Activated CD4-positive, alpha-beta T cell treated with anti-CD3 and anti-CD28 coated beads, Interleukin-2, amount 10 ng/mL, durations not matched to agents 7 days and 5 days (primary cell): ENCODE measurements at regions not wholly inside any gene's neighbourhood (a gene's known extent, or its start where the extent isn't known, plus 50 kb on each side); places are given as distances from the start of the nearest gene placed in this dataset.

Experiments used
- CTCF ChIA-PET: fragments of 350-600 bp; sonication (Branson Sonifier 250); formaldehyde crosslinking; loops from one replicate; lab custom pipeline; 2021; ENCODE audit warnings: antibody characterized with exemption; lab: Charles Lee
- POLR2A ChIA-PET: fragments of 350-600 bp; sonication (Branson Sonifier 250); formaldehyde crosslinking; loops from one replicate; lab custom pipeline; 2021; ENCODE audit warnings: antibody characterized with exemption; lab: Charles Lee
- DNase-seq: peaks from one replicate; pipeline ENCODE4 v3.0.0-alpha.2; 2020
- H3K27ac Mint-ChIP-seq: one replicate; pipeline ENCODE4 v1.8.0; 2021; ENCODE audit warnings: mild to moderate bottlenecking, moderate library complexity, mixed read lengths
- H3K27me3 Mint-ChIP-seq: one replicate; pipeline ENCODE4 v1.8.0; 2021; ENCODE audit warnings: mixed read lengths
- H3K36me3 Mint-ChIP-seq: one replicate; pipeline ENCODE4 v1.8.0; 2021; ENCODE audit warnings: low read depth, mixed read lengths
- H3K4me1 Mint-ChIP-seq: one replicate; pipeline ENCODE4 v1.8.0; 2021; ENCODE audit warnings: mixed read lengths
- H3K4me3 Mint-ChIP-seq: one replicate; pipeline ENCODE4 v1.8.0; 2021; ENCODE audit warnings: mild to moderate bottlenecking, moderate library complexity, mixed read lengths
- H3K9me3 Mint-ChIP-seq: one replicate; pipeline ENCODE4 v1.8.0; 2021; ENCODE audit warnings: mixed read lengths

- CTCF ChIA-PET = no interaction called here
- Mint-ChIP-seq H3K27ac (no peak overlapping the region), H3K36me3 (no peaks in the 10 kb centered on the region), H3K27me3 (no peaks in the 10 kb centered on the region), H3K4me1 (no peaks in the 10 kb centered on the region), H3K4me3 (no peak overlapping the region), H3K9me3 (no peaks in the 10 kb centered on the region)
- no peak for DNase-seq
- POLR2A ChIA-PET = no interaction called here
These were observed 406.5 kb upstream of the CNKSR2 start for GRCh38 chrX:20967725-20968124.

GRCh38 chrX:20965270-20966044 lies 408.8 kb upstream of the CNKSR2 start:
- no peak for DNase-seq
- Mint-ChIP-seq H3K4me3 (no peak overlapping the region), H3K36me3 (no peaks in the 10 kb centered on the region), H3K27me3 (no peaks in the 10 kb centered on the region), H3K27ac (no peak overlapping the region), H3K9me3 (no peaks in the 10 kb centered on the region), H3K4me1 (no peaks in the 10 kb centered on the region)
- CTCF ChIA-PET = no interaction called here
- POLR2A ChIA-PET = no interaction called here

GRCh38 chrX:20954014-20954413 lies 420.2 kb upstream of the CNKSR2 start:
- no peak overlapping the region for H3K27ac Mint-ChIP-seq
- H3K27me3 Mint-ChIP-seq = no peaks in the 10 kb centered on the region
- POLR2A ChIA-PET = no interaction called here
- no peaks in the 10 kb centered on the region for H3K9me3 Mint-ChIP-seq
- H3K4me3 Mint-ChIP-seq = no peak overlapping the region
- DNase-seq = no peak
- no peaks in the 10 kb centered on the region for H3K36me3 Mint-ChIP-seq
- no peaks in the 10 kb centered on the region for H3K4me1 Mint-ChIP-seq
- CTCF ChIA-PET = no interaction called here

GRCh38 chrX:20952180-20952579 lies 422.0 kb upstream of the CNKSR2 start:
- Mint-ChIP-seq H3K36me3 (no peaks in the 10 kb centered on the region), H3K27me3 (no peaks in the 10 kb centered on the region), H3K4me3 (no peak overlapping the region), H3K4me1 (no peaks in the 10 kb centered on the region), H3K9me3 (no peaks in the 10 kb centered on the region), H3K27ac (no peak overlapping the region)
- DNase-seq = no peak
- POLR2A ChIA-PET = no interaction called here
- CTCF ChIA-PET = interaction anchor here (1.2 kb wide), 1 partner anchor 9 kb away, joined by 3 read pairs; no protein-coding TSS in a partner anchor

GRCh38 chrX:20951016-20951810 lies 423.0 kb upstream of the CNKSR2 start:
- no peaks in the 10 kb centered on the region for H3K27me3 Mint-ChIP-seq
- H3K4me3 Mint-ChIP-seq = no peak overlapping the region
- no peak for DNase-seq
- H3K36me3 Mint-ChIP-seq = no peaks in the 10 kb centered on the region
- POLR2A ChIA-PET = no interaction called here
- H3K4me1 Mint-ChIP-seq = no peaks in the 10 kb centered on the region
- no peaks in the 10 kb centered on the region for H3K9me3 Mint-ChIP-seq
- CTCF ChIA-PET = interaction anchor here (0.5 kb wide), 1 partner anchor 45 kb away, joined by 4 read pairs; no protein-coding TSS in a partner anchor
- H3K27ac Mint-ChIP-seq = no peak overlapping the region

GRCh38 chrX:20947411-20947912 lies 426.8 kb upstream of the CNKSR2 start:
- Mint-ChIP-seq H3K36me3 (no peaks in the 10 kb centered on the region), H3K27ac (no peak overlapping the region), H3K9me3 (no peaks in the 10 kb centered on the region), H3K4me3 (no peak overlapping the region), H3K4me1 (no peaks in the 10 kb centered on the region), H3K27me3 (no peaks in the 10 kb centered on the region)
- ChIA-PET CTCF (no interaction called here), POLR2A (no interaction called here)
- no peak for DNase-seq

GRCh38 chrX:20913760-20914159 lies 460.5 kb upstream of the CNKSR2 start:
- DNase-seq = no peak
- Mint-ChIP-seq H3K9me3 (no peaks in the 10 kb centered on the region), H3K4me1 (no peaks in the 10 kb centered on the region), H3K36me3 (no peaks in the 10 kb centered on the region), H3K27me3 (no peaks in the 10 kb centered on the region), H3K4me3 (no peak overlapping the region), H3K27ac (no peak overlapping the region)
- ChIA-PET CTCF (no interaction called here), POLR2A (no interaction called here)

GRCh38 chrX:20906571-20906970 lies 467.6 kb upstream of the CNKSR2 start:
- Mint-ChIP-seq H3K36me3 (no peaks in the 10 kb centered on the region), H3K27me3 (no peaks in the 10 kb centered on the region), H3K4me3 (no peak overlapping the region), H3K27ac (no peak overlapping the region), H3K4me1 (no peaks in the 10 kb centered on the region), H3K9me3 (no peaks in the 10 kb centered on the region)
- POLR2A ChIA-PET = no interaction called here
- CTCF ChIA-PET = no interaction called here
- no peak for DNase-seq

GRCh38 chrX:20884565-20884964 lies 489.7 kb upstream of the CNKSR2 start:
- POLR2A ChIA-PET = no interaction called here

GRCh38 chrX:20863649-20864048 lies 510.6 kb upstream of the CNKSR2 start:
- Mint-ChIP-seq H3K4me3 (no peak overlapping the region), H3K27me3 (no peaks in the 10 kb centered on the region), H3K4me1 (no peaks in the 10 kb centered on the region), H3K9me3 (peaks cover 9% of the 10 kb centered on the region), H3K36me3 (no peaks in the 10 kb centered on the region), H3K27ac (no peak overlapping the region)
- ChIA-PET CTCF (no interaction called here), POLR2A (no interaction called here)
- DNase-seq = no peak

More at GRCh38 chrX:20884565-20884964, 489.7 kb upstream of the CNKSR2 start:
- Mint-ChIP-seq H3K36me3 (no peaks in the 10 kb centered on the region), H3K27me3 (no peaks in the 10 kb centered on the region), H3K9me3 (no peaks in the 10 kb centered on the region), H3K4me1 (no peaks in the 10 kb centered on the region), H3K4me3 (no peak overlapping the region), H3K27ac (no peak overlapping the region)
- CTCF ChIA-PET = no interaction called here
- DNase-seq = no peak

- CTCF ChIA-PET = no interaction called here
- peaks cover 9% of the 10 kb centered on the region for H3K9me3 Mint-ChIP-seq
- H3K4me1 Mint-ChIP-seq = no peaks in the 10 kb centered on the region
- no peak overlapping the region for H3K4me3 Mint-ChIP-seq
- no peaks in the 10 kb centered on the region for H3K27me3 Mint-ChIP-seq
- DNase-seq = no peak
- POLR2A ChIA-PET = no interaction called here
- no peak overlapping the region for H3K27ac Mint-ChIP-seq
- no peaks in the 10 kb centered on the region for H3K36me3 Mint-ChIP-seq
These were observed 513.1 kb upstream of the CNKSR2 start for GRCh38 chrX:20861113-20861512.

GRCh38 chrX:20857746-20858145 lies 516.5 kb upstream of the CNKSR2 start:
- CTCF ChIA-PET = no interaction called here
- H3K9me3 Mint-ChIP-seq = peaks cover 9% of the 10 kb centered on the region
- DNase-seq = no peak
- no peaks in the 10 kb centered on the region for H3K4me1 Mint-ChIP-seq
- H3K4me3 Mint-ChIP-seq = no peak overlapping the region
- no peaks in the 10 kb centered on the region for H3K27me3 Mint-ChIP-seq
- POLR2A ChIA-PET = no interaction called here
- no peak overlapping the region for H3K27ac Mint-ChIP-seq
- H3K36me3 Mint-ChIP-seq = no peaks in the 10 kb centered on the region

GRCh38 chrX:20838477-20838876 lies 535.7 kb upstream of the CNKSR2 start:
- Mint-ChIP-seq H3K4me3 (no peak overlapping the region), H3K27me3 (no peaks in the 10 kb centered on the region), H3K36me3 (no peaks in the 10 kb centered on the region), H3K9me3 (no peaks in the 10 kb centered on the region), H3K27ac (no peak overlapping the region), H3K4me1 (no peaks in the 10 kb centered on the region)
- ChIA-PET CTCF (no interaction called here), POLR2A (no interaction called here)
- DNase-seq = no peak
